K562 (cell line): ENCODE measurements at regions not wholly inside any gene's neighbourhood (a gene's known extent, or its start where the extent isn't known, plus 50 kb on each side); places are given as distances from the start of the nearest gene placed in this dataset.

Source experiments
- ATAC-seq: fragments of 200-7000 bp; cut with Tn5 transposase; 3 replicates; pipeline ENCODE4 v1.9.1; 2020; ENCODE audit warnings: moderate library complexity
- BruUV-seq: library from RNA; stranded (reverse); fragments of 400-500 nt; replicated peaks from 2 replicates; lab custom pipeline; 2021; lab: Mats Ljungman, UMichigan
- CTCF ChIA-PET: fragments of 300-600 bp; formaldehyde crosslinking; extraction: SDS; loops from one replicate; lab custom pipeline; 2021; ENCODE audit warnings: low intra/inter-chr PET ratio; lab: Yijun Ruan, JAX
- POLR2A ChIA-PET: fragments of 300-600, 350-650 bp; sonication (Branson Sonifier 250); formaldehyde crosslinking; extraction: SDS; loops from one replicate; lab custom pipeline; 2021; ENCODE audit warnings: antibody characterized with exemption, inconsistent platforms; lab: Yijun Ruan, JAX
- DNase-seq, 4 experiments: peaks; one replicate each; pipeline versions ENCODE4 v3.0.0 to v3.0.0-alpha.2; 2011 to 2018; ENCODE audit warnings: low spot score in 3 of 4, mixed read lengths in 3 of 4; ENCODE audit errors: extremely low read depth in 1 of 4
- FAIRE-seq: peaks from 2 replicates; lab custom pipeline; 2011; peaks lifted over from hg19 to GRCh38; lab: Jason Lieb, UNC
- H2AFZ ChIP-seq: 2 replicates; pipeline ENCODE4 v1.6.0; 2011; ENCODE audit warnings: low read depth, low read length, control low read depth, inconsistent platforms
- H3K27ac ChIP-seq: fragments of 200-600 bp; 3 replicates; pipeline ENCODE4 v1.8.0; 2011; ENCODE audit warnings: low read depth, mild to moderate bottlenecking, control low read depth, inconsistent platforms, low read length, moderate library complexity, mixed read lengths; ENCODE audit errors: extremely low read depth
- H3K27me3 ChIP-seq, 2 experiments: fragments of 300-600 bp in 1 of 2; 2 replicates in 1 of 2; 3 replicates in 1 of 2; pipeline versions ENCODE4 v1.6.0 to v1.8.0; 2011; ENCODE audit warnings: inconsistent platforms in 2 of 2, low read length in 2 of 2, mild to moderate bottlenecking in 1 of 2, mixed read lengths in 1 of 2, moderate library complexity in 1 of 2; ENCODE audit not compliant: control insufficient read depth in 2 of 2, insufficient read depth in 2 of 2
- H3K36me3 ChIP-seq: fragments of 300-600 bp; 3 replicates; pipeline ENCODE4 v1.8.0; 2011; ENCODE audit warnings: mild to moderate bottlenecking, low read length, inconsistent platforms; ENCODE audit not compliant: control insufficient read depth, insufficient read depth
- H3K4me1 ChIP-seq, 2 experiments: fragments of 200-600 bp in 1 of 2; replicated peaks in 1 of 2; 2 replicates in 1 of 2; 3 replicates in 1 of 2; pipeline versions ENCODE4 v1.5.1 to v1.8.0; 2011; ENCODE audit warnings: inconsistent platforms in 2 of 2, low read length in 2 of 2, mild to moderate bottlenecking in 1 of 2, mixed read lengths in 1 of 2, moderate library complexity in 1 of 2; ENCODE audit not compliant: control insufficient read depth in 2 of 2, insufficient read depth in 2 of 2
- H3K4me2 ChIP-seq: 2 replicates; pipeline ENCODE4 v1.6.1; 2011; ENCODE audit warnings: low read length, control low read depth, inconsistent platforms, mixed read lengths; ENCODE audit not compliant: insufficient read depth
- H3K4me3 ChIP-seq: fragments of 200-600 bp; sonication (generic), shearing (Covaris generic); 2 replicates; pipeline ENCODE4 v1.5.1; 2016; ENCODE audit warnings: control low read depth, inconsistent platforms
- H3K79me2 ChIP-seq: fragments of 200-600 bp; 3 replicates; pipeline ENCODE4 v1.8.0; 2011; ENCODE audit warnings: low read length, inconsistent platforms; ENCODE audit not compliant: control insufficient read depth, insufficient read depth
- H3K9ac ChIP-seq, 2 experiments: 2 replicates each; pipeline versions ENCODE4 v1.6.0 to v1.6.1; 2011; ENCODE audit warnings: low read depth in 2 of 2, low read length in 2 of 2, control low read depth in 1 of 2, inconsistent platforms in 1 of 2, mild to moderate bottlenecking in 1 of 2, mixed read lengths in 1 of 2; ENCODE audit not compliant: insufficient read depth in 1 of 2
- H3K9me1 ChIP-seq: one replicate; pipeline ENCODE4 v1.6.0; 2011; ENCODE audit warnings: inconsistent platforms, mild to moderate bottlenecking, low read length, moderate library complexity; ENCODE audit not compliant: control insufficient read depth, insufficient read depth
- H3K9me3 ChIP-seq: replicated peaks from 2 replicates; pipeline ENCODE4 v1.5.1; 2011; ENCODE audit warnings: low read depth, low read length, inconsistent platforms; ENCODE audit not compliant: control insufficient read depth, insufficient read depth
- H4K20me1 ChIP-seq: replicated peaks from 2 replicates; pipeline ENCODE4 v1.6.1; 2011; ENCODE audit warnings: low read length, inconsistent platforms, mixed read lengths; ENCODE audit not compliant: control insufficient read depth, insufficient read depth
- ETV5 ChIP-seq: sonication (generic); formaldehyde crosslinking; IDR thresholded peaks from 2 replicates; pipeline ENCODE4 v1.4.0; 2020; ENCODE audit warnings: low read depth, mild to moderate bottlenecking, missing genetic modification reagents
- HOXB6 ChIP-seq: fragments of 250-450 bp; sonication (Bioruptor Pico); IDR thresholded peaks from 2 replicates; pipeline ENCODE4 v1.5.1; 2022; ENCODE audit warnings: mild to moderate bottlenecking, borderline replicate concordance
- LARP7 ChIP-seq: fragments of 450-650 bp; IDR thresholded peaks from 2 replicates; pipeline ENCODE4 v1.6.1; 2016
- MAFK ChIP-seq: IDR thresholded peaks from 2 replicates; pipeline ENCODE4 v1.6.1; 2011; ENCODE audit warnings: low read length, improper control_type of control experiment
- MEF2A ChIP-seq: IDR thresholded peaks from 2 replicates; pipeline ENCODE4 v1.6.1; 2011; ENCODE audit warnings: low read depth, mild to moderate bottlenecking, low read length, moderate library complexity; ENCODE audit not compliant: control insufficient read depth
- NEUROD1 ChIP-seq: fragments of 150-350 bp; IDR thresholded peaks from 2 replicates; pipeline ENCODE4 v1.6.1; 2014; ENCODE audit warnings: borderline replicate concordance, low read length, low read depth; ENCODE audit not compliant: partially characterized antibody
- NR2C1 ChIP-seq, 2 experiments: fragments of 450-650 bp; IDR thresholded peaks; 2 replicates each; pipeline ENCODE4 v1.6.1; 2017; ENCODE audit warnings: mild to moderate bottlenecking in 2 of 2, antibody characterized with exemption in 1 of 2, inconsistent platforms in 1 of 2, missing compliant biosample characterization in 1 of 2, missing genetic modification characterization in 1 of 2
- PCBP1 ChIP-seq: fragments of 200-400 bp; formaldehyde crosslinking; IDR thresholded peaks from 2 replicates; pipeline ENCODE4 v1.6.1; 2018; ENCODE audit warnings: mild to moderate bottlenecking, low read depth, low read length; ENCODE audit not compliant: poor library complexity, severe bottlenecking
- TEAD2 ChIP-seq: fragments of 450-650 bp; IDR thresholded peaks from 2 replicates; pipeline ENCODE4 v1.6.1; 2016; ENCODE audit warnings: missing genetic modification characterization, control low read depth, missing compliant biosample characterization
- ZBTB1 ChIP-seq: sonication (generic); formaldehyde crosslinking; IDR thresholded peaks from 2 replicates; pipeline ENCODE4 v1.8.1; 2023; ENCODE audit warnings: missing genetic modification reagents, low read depth, mild to moderate bottlenecking, borderline replicate concordance
- ZNF121 ChIP-seq: sonication (generic); formaldehyde crosslinking; conservative IDR thresholded peaks from 2 replicates; pipeline ENCODE4 v1.8.0; 2022; ENCODE audit warnings: missing genetic modification reagents
- ZNF583 ChIP-seq: fragments of 250-450 bp; sonication (Bioruptor Pico); IDR thresholded peaks from 2 replicates; pipeline ENCODE4 v1.4.0; 2020
- ZSCAN32 ChIP-seq: fragments of 450-650 bp; formaldehyde crosslinking; IDR thresholded peaks from 2 replicates; pipeline ENCODE4 v1.4.0; 2020; ENCODE audit warnings: mild to moderate bottlenecking, moderate library complexity
- WGBS: fragments of 100-300 bp; shearing (Covaris generic); methylation state at CpG from one replicate; pipeline ENCODE4 v1.1.6; 2016; ENCODE audit warnings: low coverage, mixed read lengths; ENCODE audit not compliant: insufficient coverage; ENCODE audit errors: missing lambda C conversion rate; 5-methylcytosine and 5-hydroxymethylcytosine counted together
- in situ Hi-C: fragments of 300-500 bp; cut with MboI; formaldehyde crosslinking; loops from 4 replicates; pipeline ENCODE4 v1.15.0; 2018; ENCODE audit warnings: inconsistent platforms, mixed read lengths
- intact Hi-C: fragments of 100-400 bp; cut with micrococcal nuclease; formaldehyde crosslinking; loops from 2 replicates; pipeline ENCODE4 v1.14.2; 2022
- TF ChIP-seq, protein P1 (sequence below): fragments of 450-650 bp; IDR thresholded peaks from 2 replicates; pipeline ENCODE4 v1.6.1; 2016
- TF ChIP-seq, protein P2 (sequence below): sonication (generic); formaldehyde crosslinking; IDR thresholded peaks from 2 replicates; pipeline ENCODE4 v1.8.1; 2023; ENCODE audit warnings: mild to moderate bottlenecking, missing genetic modification reagents
- TF ChIP-seq, protein P3 (sequence below): fragments of 250-450 bp; sonication (Bioruptor Pico); IDR thresholded peaks from 2 replicates; pipeline ENCODE4 v1.8.0; 2022; ENCODE audit warnings: moderate library complexity, mild to moderate bottlenecking, inconsistent platforms

DNA sequence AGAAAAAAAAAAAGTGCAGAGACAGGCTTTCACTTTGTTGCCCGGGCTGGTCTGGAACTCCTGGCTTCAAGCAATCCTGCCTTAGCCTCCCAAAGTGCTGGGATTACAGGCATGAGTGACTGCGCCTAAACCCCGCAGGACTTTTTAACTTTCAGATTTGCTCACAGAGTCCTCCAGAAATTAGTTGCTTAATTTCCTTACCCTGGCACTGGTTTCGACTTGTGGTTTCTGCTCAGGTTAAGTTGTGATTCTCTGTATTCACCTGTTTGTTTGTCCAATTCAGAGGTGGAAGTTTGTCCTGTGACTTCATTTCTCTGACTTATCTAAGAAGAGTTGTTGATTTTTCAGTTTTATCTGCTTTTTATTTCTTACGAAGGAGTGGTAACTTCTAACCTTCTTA lies 238.1 kb downstream of the TMEM182 start (continued):
- TF ChIP-seq, protein P1, sequence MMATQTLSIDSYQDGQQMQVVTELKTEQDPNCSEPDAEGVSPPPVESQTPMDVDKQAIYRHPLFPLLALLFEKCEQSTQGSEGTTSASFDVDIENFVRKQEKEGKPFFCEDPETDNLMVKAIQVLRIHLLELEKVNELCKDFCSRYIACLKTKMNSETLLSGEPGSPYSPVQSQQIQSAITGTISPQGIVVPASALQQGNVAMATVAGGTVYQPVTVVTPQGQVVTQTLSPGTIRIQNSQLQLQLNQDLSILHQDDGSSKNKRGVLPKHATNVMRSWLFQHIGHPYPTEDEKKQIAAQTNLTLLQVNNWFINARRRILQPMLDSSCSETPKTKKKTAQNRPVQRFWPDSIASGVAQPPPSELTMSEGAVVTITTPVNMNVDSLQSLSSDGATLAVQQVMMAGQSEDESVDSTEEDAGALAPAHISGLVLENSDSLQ, result no peak

DNA sequence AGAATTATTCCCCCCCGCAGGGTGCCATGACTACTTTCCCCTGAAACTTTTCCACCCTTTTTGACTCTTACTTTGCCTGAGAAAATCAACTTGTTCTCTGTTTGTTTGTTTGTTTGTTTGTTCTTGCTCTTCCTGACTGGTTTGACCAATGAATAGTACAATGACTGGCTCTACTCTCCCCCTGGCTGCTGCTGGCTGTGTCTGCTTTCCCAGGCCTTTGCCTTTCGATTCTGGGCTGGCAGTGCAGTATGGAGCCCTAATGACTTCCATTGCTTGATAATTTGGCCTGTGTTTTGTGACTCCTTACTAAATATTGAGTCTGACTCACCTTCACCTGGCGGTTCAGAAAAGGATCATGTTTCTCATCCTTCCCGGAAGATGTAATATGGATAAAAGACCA lies 241.1 kb downstream of the TMEM182 start:
- Histone ChIP-seq H3K79me2 (no peaks in the 10 kb centered on the region), H3K27me3 (no peaks in the 10 kb centered on the region), H3K4me2 (no peak overlapping the region), H3K27ac (no peak overlapping the region), H3K9me3 (no peaks in the 10 kb centered on the region), H3K36me3 (no peaks in the 10 kb centered on the region), H4K20me1 (no peaks in the 10 kb centered on the region), H3K4me3 (no peak overlapping the region), H3K9ac (no peak overlapping the region), H2AFZ (no peak overlapping the region), H3K4me1 (no peaks in the 10 kb centered on the region), H3K9me1 (no peaks in the 10 kb centered on the region)
- ChIA-PET CTCF (no interaction called here), POLR2A (no interaction called here)
- intact Hi-C loops (no loop called here), in situ Hi-C loops (no loop called here)
- BruUV-seq, result no TSS peak
- WGBS, result 0% methylated on average over 4 of the region's 4 CpGs
- ATAC-seq (no peak), DNase-seq (no peak), FAIRE-seq (no peak)
- TF ChIP-seq NR2C1 (IDR thresholded peaks at IDR 0.05) (no peak), NR2C1 (tag; IDR thresholded peaks at IDR 0.05) (no peak), ZNF583 (CRISPR knock-in tag) (no peak), ZNF121 (CRISPR knock-in tag) (no peak), MAFK (no peak), ZBTB1 (CRISPR knock-in tag) (no peak), ETV5 (CRISPR knock-in tag) (no peak), LARP7 (no peak), MEF2A (no peak), ZSCAN32 (no peak), PCBP1 (no peak), NEUROD1 (no peak), TEAD2 (no peak), HOXB6 (CRISPR knock-in tag) (no peak)
- TF ChIP-seq, protein P2, sequence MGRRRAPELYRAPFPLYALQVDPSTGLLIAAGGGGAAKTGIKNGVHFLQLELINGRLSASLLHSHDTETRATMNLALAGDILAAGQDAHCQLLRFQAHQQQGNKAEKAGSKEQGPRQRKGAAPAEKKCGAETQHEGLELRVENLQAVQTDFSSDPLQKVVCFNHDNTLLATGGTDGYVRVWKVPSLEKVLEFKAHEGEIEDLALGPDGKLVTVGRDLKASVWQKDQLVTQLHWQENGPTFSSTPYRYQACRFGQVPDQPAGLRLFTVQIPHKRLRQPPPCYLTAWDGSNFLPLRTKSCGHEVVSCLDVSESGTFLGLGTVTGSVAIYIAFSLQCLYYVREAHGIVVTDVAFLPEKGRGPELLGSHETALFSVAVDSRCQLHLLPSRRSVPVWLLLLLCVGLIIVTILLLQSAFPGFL (CRISPR knock-in tag), result no peak
- TF ChIP-seq, protein P3, sequence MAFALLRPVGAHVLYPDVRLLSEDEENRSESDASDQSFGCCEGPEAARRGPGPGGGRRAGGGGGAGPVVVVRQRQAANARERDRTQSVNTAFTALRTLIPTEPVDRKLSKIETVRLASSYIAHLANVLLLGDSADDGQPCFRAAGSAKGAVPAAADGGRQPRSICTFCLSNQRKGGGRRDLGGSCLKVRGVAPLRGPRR (CRISPR knock-in tag), result no peak
